ENCODE measurements at regions not wholly inside any gene's neighbourhood (a gene's known extent, or its start where the extent isn't known, plus 50 kb on each side); places are given as distances from the start of the nearest gene placed in this dataset.
"Not testable (repeated sequence)": the region's sequence is repeated elsewhere in the genome, so short reads cannot be mapped to it uniquely, and the experiment has no call there.

- no peak for DNase-seq (ENCODE audit: extremely low read depth in 1 of 2, low read depth in 1 of 2)
These were observed 1406.1 kb downstream of the LRFN5 start for GRCh38 chr14:43012817-43013216.

DNA sequence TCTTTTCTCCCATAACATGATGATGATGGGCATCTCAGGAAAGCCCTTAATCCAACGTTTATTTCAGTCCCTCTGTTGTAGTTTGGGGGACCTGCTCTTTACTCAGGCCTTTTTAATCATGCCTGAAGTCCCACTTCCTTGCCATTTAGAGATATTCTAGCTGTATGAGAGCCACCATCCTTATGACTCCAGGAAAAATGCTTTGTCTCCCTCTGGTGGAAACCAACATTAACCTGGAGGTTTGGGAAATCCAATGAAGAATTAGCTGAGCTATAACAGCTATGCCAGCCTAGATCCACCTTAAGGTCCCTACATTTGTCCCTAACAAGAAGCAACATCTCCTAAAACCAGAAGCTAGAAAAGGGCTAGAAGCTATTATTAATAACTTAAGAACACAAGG lies 1399.1 kb downstream of the LRFN5 start:
- DNase-seq (ENCODE audit: extremely low read depth in 1 of 2, low read depth in 1 of 2): no peak

DNA sequence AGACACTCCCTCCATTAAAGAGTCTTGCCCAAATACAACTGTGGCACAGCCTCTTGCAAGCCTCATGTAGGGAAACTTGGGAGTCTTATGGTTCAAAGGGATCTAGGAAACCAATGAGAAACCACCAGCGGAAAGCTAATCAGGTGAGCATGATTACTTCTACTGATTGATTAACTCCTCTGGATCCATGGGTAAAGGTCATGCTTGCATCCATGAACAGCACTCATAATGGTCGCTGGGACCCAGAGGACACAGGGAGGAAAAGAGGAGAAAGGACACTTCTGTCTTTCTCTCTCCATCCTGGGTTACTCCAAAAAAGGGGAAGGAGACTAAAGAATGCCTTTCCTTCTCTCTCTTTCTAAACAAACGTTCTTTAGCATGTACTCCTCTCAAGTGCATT lies 1397.2 kb downstream of the LRFN5 start:
- DNase-seq (ENCODE audit: extremely low read depth in 1 of 2, low read depth in 1 of 2): no peak

DNA sequence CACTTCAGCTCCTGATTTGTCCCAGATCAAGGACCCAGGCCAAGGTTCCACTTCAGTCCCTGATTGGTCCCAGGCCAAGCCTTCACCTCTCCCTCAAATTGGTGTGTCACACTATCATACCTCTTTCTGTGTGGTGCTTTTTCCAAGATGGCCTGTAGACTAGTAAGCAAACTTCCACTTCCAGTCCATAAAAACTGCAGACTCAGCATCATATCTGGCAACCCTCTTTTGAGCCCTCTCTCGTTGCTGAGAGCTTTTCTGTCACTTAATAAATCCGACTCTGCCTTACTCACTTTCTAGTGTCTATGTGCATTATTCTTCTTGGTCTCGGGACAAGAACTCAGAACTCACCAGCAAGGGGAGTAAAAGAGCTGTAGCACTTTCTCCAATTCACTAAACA lies 1395.1 kb downstream of the LRFN5 start:
- DNase-seq (ENCODE audit: extremely low read depth in 1 of 2, low read depth in 1 of 2): no peak

DNA sequence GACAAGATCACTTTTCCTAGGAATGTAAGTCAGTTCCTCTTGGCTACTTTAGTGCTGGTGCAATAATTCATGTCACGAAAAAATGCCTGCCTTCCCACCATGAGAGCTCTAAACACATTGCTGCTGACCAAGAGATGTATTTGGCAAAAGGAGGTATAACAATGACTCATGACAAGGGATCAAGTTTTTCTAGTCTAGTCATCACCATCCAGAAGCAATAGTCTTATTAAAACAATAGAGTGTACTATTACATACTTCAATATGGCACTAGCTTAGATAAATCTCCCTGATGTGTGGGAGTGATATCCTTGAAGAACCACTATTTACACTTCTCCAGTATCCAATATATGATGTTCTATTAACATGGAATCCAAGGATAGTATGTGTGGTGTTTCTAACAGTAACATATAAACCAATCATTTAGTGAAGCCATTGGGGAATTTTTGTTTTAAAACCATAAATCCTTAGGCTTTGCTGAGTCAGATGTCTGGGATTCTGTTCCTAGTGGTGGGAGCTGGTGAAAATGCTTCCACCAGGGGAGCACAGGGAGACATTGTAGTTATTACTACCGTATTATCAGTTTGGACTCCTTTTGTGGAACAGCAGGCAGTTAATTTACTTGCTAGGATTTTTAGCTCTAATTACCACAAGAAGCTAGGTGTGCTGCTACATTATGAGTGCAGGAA lies 1387.5 kb downstream of the LRFN5 start:
- no peak for DNase-seq (ENCODE audit: extremely low read depth in 1 of 2, low read depth in 1 of 2)

- no peak for DNase-seq (ENCODE audit: extremely low read depth in 1 of 2, low read depth in 1 of 2)
These were observed 1386.3 kb downstream of the LRFN5 start for GRCh38 chr14:42992930-42993329.

GRCh38 chr14:42980419-42980818 lies 1373.7 kb downstream of the LRFN5 start:
- no peak for DNase-seq (ENCODE audit: extremely low read depth in 1 of 2, low read depth in 1 of 2)

DNA sequence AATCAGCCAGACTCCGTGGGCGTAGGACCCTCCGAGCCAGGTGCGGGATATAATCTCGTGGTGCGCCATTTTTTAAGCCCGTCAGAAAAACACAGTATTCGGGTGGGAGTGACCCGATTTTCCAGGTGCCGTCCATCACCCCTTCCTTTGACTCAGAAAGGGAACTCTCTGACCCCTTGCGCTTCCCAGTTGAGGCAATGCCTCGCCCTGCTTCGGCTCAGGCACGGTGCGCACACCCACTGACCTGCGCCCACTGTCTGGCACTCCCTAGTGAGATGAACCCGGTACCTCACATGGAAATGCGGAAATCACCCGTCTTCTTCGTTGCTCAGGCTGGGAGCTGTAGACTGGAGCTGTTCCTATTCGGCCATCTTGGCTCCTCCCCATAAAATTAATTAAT lies 1366.5 kb downstream of the LRFN5 start:
- DNase-seq (ENCODE audit: extremely low read depth in 1 of 2, low read depth in 1 of 2): not testable (repeated sequence)

- DNase-seq (ENCODE audit: extremely low read depth in 1 of 2, low read depth in 1 of 2): no peak
These were observed 1358.8 kb downstream of the LRFN5 start for GRCh38 chr14:42965512-42965911.

GRCh38 chr14:42961509-42961908 lies 1354.8 kb downstream of the LRFN5 start:
- DNase-seq (ENCODE audit: extremely low read depth in 1 of 2, low read depth in 1 of 2): no peak

DNA sequence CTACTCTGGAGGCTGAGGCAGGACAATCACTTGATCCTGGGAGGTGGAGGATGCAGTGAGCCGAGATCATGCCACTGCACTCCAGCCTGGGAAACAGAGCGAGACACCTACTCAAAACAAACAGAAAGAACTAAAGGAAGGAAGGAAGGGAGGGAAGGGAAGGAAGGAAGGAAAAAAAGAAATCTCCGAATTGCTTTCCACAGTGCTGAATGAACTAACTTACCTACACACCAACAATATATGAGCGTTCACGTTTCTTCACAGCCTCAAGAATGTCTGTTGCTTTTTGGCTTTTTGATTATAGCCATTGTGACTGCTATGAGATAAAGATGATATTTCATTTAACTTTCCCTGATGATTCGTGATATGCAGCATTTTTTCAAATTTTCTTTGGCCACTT lies 1343.7 kb downstream of the LRFN5 start:
- DNase-seq (ENCODE audit: extremely low read depth in 1 of 2, low read depth in 1 of 2): no peak

DNA sequence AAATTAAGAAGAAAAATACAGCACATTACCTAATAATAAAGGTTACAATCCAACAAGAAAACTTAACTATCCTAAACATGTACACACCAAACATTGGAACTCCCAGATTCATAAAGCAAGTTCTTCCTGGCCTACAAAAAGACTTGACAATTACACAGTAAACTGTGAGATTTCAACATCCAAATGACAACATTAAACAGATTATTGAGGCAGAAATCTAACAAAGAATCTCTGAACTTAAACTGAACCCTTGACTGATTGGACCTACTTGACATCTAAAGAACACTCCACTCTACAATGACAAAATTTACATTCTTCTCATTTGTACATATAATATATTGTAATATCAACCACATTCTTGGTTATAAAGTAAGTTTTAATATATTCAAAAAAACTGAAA lies 1341.3 kb downstream of the LRFN5 start:
- DNase-seq (ENCODE audit: extremely low read depth in 1 of 2, low read depth in 1 of 2): no peak

- DNase-seq (ENCODE audit: extremely low read depth in 1 of 2, low read depth in 1 of 2): no peak
These were observed 1337.6 kb downstream of the LRFN5 start for GRCh38 chr14:42944284-42944683.

GRCh38 chr14:42931308-42931707 lies 1324.6 kb downstream of the LRFN5 start:
- DNase-seq (ENCODE audit: extremely low read depth in 1 of 2, low read depth in 1 of 2): no peak

- no peak for DNase-seq (ENCODE audit: extremely low read depth in 1 of 2, low read depth in 1 of 2)
These were observed 1323.3 kb downstream of the LRFN5 start for GRCh38 chr14:42929806-42930480.

DNA sequence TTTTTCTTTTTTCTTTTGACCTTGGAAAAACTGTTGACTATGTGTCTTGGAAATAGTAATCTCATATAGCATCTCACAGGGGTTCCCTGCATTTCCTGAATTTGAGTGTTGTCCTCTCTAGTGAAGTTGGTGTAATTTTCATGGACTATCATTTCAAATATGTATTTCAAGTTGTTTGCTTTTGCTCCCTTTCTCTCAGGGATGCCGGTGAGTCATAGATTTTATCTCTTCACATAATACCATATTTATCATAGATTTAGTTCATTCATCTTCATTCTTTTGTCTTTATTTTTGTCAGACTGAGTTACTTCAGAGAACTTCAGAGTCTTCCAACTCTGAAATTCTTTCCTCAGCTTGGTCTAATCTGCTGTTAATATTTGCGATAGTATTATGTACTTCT lies 1320.6 kb downstream of the LRFN5 start:
- DNase-seq (ENCODE audit: extremely low read depth in 1 of 2, low read depth in 1 of 2): no peak

- no peak for DNase-seq (ENCODE audit: extremely low read depth in 1 of 2, low read depth in 1 of 2)
These were observed 1315.2 kb downstream of the LRFN5 start for GRCh38 chr14:42921901-42922300.

GRCh38 chr14:42918615-42919014 lies 1311.9 kb downstream of the LRFN5 start:
- DNase-seq (ENCODE audit: extremely low read depth in 1 of 2, low read depth in 1 of 2): no peak

GRCh38 chr14:42911642-42912041 lies 1305.0 kb downstream of the LRFN5 start:
- no peak for DNase-seq (ENCODE audit: extremely low read depth in 1 of 2, low read depth in 1 of 2)

DNA sequence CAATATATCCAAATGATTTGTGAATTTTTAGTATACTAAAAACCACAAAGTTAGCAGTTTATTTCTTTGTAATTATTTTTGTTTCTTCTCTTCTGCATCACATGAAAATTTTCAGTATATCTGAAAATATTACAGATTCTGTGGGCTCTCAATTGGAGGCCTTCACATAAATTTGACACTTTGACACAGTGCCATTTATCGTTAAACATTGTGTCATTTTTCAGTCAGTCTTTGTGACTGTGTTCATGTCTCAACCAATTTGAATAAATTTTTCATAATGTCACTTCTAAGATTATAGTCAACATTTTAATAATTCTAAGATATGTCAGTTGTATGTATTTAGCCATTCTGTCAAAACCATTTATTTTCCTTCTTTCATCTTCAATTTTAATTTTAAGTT lies 1303.0 kb downstream of the LRFN5 start:
- no peak for DNase-seq (ENCODE audit: extremely low read depth in 1 of 2, low read depth in 1 of 2)

GRCh38 chr14:42893183-42893582 lies 1286.5 kb downstream of the LRFN5 start:
- DNase-seq (ENCODE audit: extremely low read depth in 1 of 2, low read depth in 1 of 2): no peak

DNA sequence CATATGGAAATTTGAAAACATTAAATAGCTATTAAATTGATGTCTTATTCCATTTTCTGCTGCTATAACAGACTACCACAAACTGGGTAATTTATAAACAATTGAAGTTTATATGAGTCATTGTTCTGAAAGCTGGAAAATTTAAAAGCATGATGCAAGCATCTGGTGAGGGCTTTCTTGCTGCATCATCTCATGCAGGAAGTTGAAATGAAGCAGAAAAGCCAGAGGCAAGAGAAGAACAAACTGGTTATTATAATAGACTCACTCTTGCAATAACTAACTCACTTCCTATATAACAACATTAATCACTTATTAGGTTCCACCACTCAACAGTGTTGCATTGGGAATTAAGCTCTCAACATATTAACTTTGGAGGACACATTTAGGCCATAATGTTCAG lies 1277.4 kb downstream of the LRFN5 start:
- DNase-seq (ENCODE audit: extremely low read depth in 1 of 2, low read depth in 1 of 2): no peak

DNA sequence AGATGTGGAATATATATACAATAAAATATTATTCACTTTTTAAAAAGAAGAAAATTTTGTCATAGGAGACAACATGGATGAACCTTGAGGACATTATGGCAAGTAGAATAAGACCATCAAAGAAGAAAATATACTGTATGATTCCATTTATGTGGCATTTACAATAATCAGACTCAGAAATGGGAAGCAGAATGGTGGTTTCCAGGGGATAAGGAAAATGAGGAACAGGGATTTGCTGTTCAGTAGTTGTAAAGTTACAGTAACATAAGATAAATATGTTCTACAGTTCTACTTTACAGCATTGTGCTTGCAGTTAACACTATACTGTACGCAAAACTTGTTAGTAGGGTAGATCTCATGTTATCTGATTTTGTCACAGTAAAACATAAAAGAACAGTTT lies 1271.0 kb downstream of the LRFN5 start:
- DNase-seq (ENCODE audit: extremely low read depth in 1 of 2, low read depth in 1 of 2): no peak
